OCI-LY7 (cell line): ENCODE measurements at regions not wholly inside any gene's neighbourhood (a gene's known extent, or its start where the extent isn't known, plus 50 kb on each side); places are given as distances from the start of the nearest gene placed in this dataset.

Source experiments
- BruUV-seq: library from RNA; stranded (reverse); fragments of 400-500 nt; replicated peaks from 2 replicates; lab custom pipeline; 2021; lab: Mats Ljungman, UMichigan
- CTCF ChIA-PET: fragments of 300-600 bp; sonication (Branson Sonifier 250); formaldehyde crosslinking; loops from one replicate; lab custom pipeline; 2022; ENCODE audit warnings: antibody characterized with exemption; ENCODE audit not compliant: unreplicated experiment; lab: Charles Lee
- POLR2A ChIA-PET: fragments of 300-600 bp; sonication (Branson Sonifier 250); formaldehyde crosslinking; loops from one replicate; lab custom pipeline; 2022; ENCODE audit warnings: antibody characterized with exemption; lab: Charles Lee
- DNase-seq: peaks from one replicate; pipeline ENCODE4 v3.0.0-alpha.2; 2015; ENCODE audit warnings: low spot score
- H2AFZ ChIP-seq: fragments of 200-600 bp; sonication (generic), shearing (Covaris generic); 2 replicates; pipeline ENCODE4 v1.6.1; 2014; ENCODE audit warnings: mild to moderate bottlenecking, antibody characterized with exemption, low read length, moderate library complexity
- H3K27ac ChIP-seq: fragments of 200-600 bp; sonication (generic); 2 replicates; pipeline ENCODE4 v1.5.1; 2014; ENCODE audit warnings: mixed run types, low read depth, mild to moderate bottlenecking, moderate library complexity, low read length, inconsistent platforms; ENCODE audit not compliant: poor library complexity, severe bottlenecking
- H3K36me3 ChIP-seq: fragments of 200-600 bp; sonication (generic); 2 replicates; pipeline ENCODE4 v1.6.1; 2014; ENCODE audit warnings: mild to moderate bottlenecking, antibody characterized with exemption, low read length, moderate library complexity, mixed read lengths; ENCODE audit not compliant: insufficient read depth
- H3K4me1 ChIP-seq: fragments of 200-600 bp; sonication (generic); 2 replicates; pipeline ENCODE4 v1.5.1; 2014; ENCODE audit warnings: mild to moderate bottlenecking, low read length; ENCODE audit not compliant: insufficient read depth, poor library complexity, severe bottlenecking
- H3K4me2 ChIP-seq: fragments of 200-600 bp; sonication (generic); 2 replicates; pipeline ENCODE4 v1.6.1; 2014; ENCODE audit warnings: mild to moderate bottlenecking, low read length
- H3K4me3 ChIP-seq: fragments of 200-600 bp; sonication (generic); 2 replicates; pipeline ENCODE4 v1.5.1; 2014; ENCODE audit warnings: mild to moderate bottlenecking, low read depth, low read length; ENCODE audit not compliant: poor library complexity, severe bottlenecking
- H3K79me2 ChIP-seq: fragments of 200-600 bp; sonication (generic); 2 replicates; pipeline ENCODE4 v1.6.1; 2016; ENCODE audit warnings: low read depth, mild to moderate bottlenecking, low read length, moderate library complexity, mixed read lengths; ENCODE audit not compliant: insufficient read depth
- H3K9me2 ChIP-seq: fragments of 200-600 bp; sonication (generic); 2 replicates; pipeline ENCODE4 v1.6.1; 2016; ENCODE audit warnings: mild to moderate bottlenecking, low read length, mixed read lengths; ENCODE audit not compliant: insufficient read depth
- H3K9me3 ChIP-seq: fragments of 200-600 bp; sonication (generic); 2 replicates; pipeline ENCODE4 v1.6.1; 2014; ENCODE audit warnings: mild to moderate bottlenecking, mixed run types, low read length, mixed read lengths
- H4K20me1 ChIP-seq: fragments of 200-600 bp; sonication (generic); 2 replicates; pipeline ENCODE4 v1.6.1; 2014; ENCODE audit warnings: mild to moderate bottlenecking, antibody characterized with exemption, low read length, moderate library complexity, mixed read lengths; ENCODE audit not compliant: insufficient read depth
- CTCF ChIP-seq: fragments of 200-600 bp; sonication (generic); conservative IDR thresholded peaks from 2 replicates; pipeline ENCODE4 v1.5.1; 2014; ENCODE audit warnings: mild to moderate bottlenecking, antibody characterized with exemption, low read length, moderate library complexity, mixed read lengths
- EZH2phosphoT487 ChIP-seq: fragments of 200-600 bp; sonication (generic); IDR thresholded peaks from 2 replicates; pipeline ENCODE4 v1.6.1; 2018; ENCODE audit warnings: low read depth, borderline replicate concordance, mild to moderate bottlenecking, mixed run types, antibody characterized with exemption, low read length, moderate library complexity, mixed read lengths
- intact Hi-C: fragments of 100-400 bp; cut with micrococcal nuclease; formaldehyde crosslinking; loops from one replicate; pipeline ENCODE4 v1.10.0; 2022; ENCODE audit not compliant: unreplicated experiment

GRCh38 chr13:72386138-72386684 is 341.2 kb downstream of the MZT1 start:
- no peak for DNase-seq
- ChIA-PET CTCF (no interaction called here), POLR2A (interaction anchor here (1.1 kb wide), 1 partner anchor 12 kb away, joined by 4 read pairs; no protein-coding TSS in a partner anchor)
- Histone ChIP-seq H2AFZ (no peak overlapping the region), H3K4me2 (no peak overlapping the region), H3K9me2 (no peaks in the 10 kb centered on the region), H3K4me3 (no peak overlapping the region), H3K79me2 (no peaks in the 10 kb centered on the region), H3K36me3 (no peaks in the 10 kb centered on the region), H3K27ac (no peak overlapping the region), H3K9me3 (no peaks in the 10 kb centered on the region), H3K4me1 (no peaks in the 10 kb centered on the region), H4K20me1 (no peaks in the 10 kb centered on the region)
- intact Hi-C loops = no loop called here
- TF ChIP-seq EZH2phosphoT487 = no peak
- no peak for TF ChIP-seq CTCF
- no TSS peak for BruUV-seq

- no peaks in the 10 kb centered on the region for H3K9me2 ChIP-seq
- no peaks in the 10 kb centered on the region for H3K4me1 ChIP-seq
- TF ChIP-seq EZH2phosphoT487 = no peak
- TF ChIP-seq CTCF = no peak
- no peak overlapping the region for H2AFZ ChIP-seq
- no peak overlapping the region for H3K4me2 ChIP-seq
- H3K36me3 ChIP-seq = no peaks in the 10 kb centered on the region
- no peaks in the 10 kb centered on the region for H3K79me2 ChIP-seq
- ChIA-PET CTCF (no interaction called here), POLR2A (interaction anchor here (1.3 kb wide), 1 partner anchor 9 kb away, joined by 3 read pairs; no protein-coding TSS in a partner anchor)
- H3K9me3 ChIP-seq = no peaks in the 10 kb centered on the region
- no TSS peak for BruUV-seq
- no peak for DNase-seq
- no peak overlapping the region for H3K4me3 ChIP-seq
- no peaks in the 10 kb centered on the region for H4K20me1 ChIP-seq
- H3K27ac ChIP-seq = no peak overlapping the region
- intact Hi-C loops = no loop called here
Measured at GRCh38 chr13:72384879-72385278, 342.6 kb downstream of the MZT1 start.

DNA sequence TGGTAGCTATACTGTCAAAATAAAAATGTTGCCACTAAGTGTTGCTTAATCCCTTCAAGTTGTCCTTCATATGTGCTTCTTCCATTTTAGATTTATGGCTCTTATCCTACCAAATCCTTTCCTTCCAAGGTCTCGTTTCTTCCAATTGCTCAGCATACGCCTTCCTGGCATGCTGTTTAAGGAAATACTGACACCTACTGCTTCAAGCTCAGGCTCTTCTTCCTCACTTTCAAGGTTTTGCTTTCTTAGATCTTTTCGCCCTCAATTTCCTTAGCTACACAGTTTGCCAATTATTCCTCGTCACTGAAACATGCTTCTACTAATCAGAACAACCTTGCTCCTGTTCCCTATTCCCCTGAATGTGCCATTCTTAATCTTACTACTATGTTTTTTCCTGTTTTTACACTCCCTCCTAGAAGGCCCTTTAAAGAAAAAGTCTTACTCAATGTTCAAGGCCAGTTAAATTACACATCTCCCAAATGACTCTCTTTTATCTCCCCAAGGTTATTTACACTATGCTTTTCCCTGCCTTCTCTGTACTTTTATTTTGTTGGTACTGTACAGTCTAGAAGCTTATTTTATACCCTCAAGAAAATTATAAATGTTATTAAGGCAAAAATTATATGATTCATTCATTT is 343.1 kb downstream of the MZT1 start:
- H3K4me3 ChIP-seq = no peak overlapping the region
- H3K4me1 ChIP-seq = no peaks in the 10 kb centered on the region
- H2AFZ ChIP-seq = no peak overlapping the region
- H4K20me1 ChIP-seq = no peaks in the 10 kb centered on the region
- ChIA-PET CTCF (no interaction called here), POLR2A (interaction anchor here (1.3 kb wide), 1 partner anchor 9 kb away, joined by 3 read pairs; no protein-coding TSS in a partner anchor)
- H3K9me2 ChIP-seq = no peaks in the 10 kb centered on the region
- H3K79me2 ChIP-seq = no peaks in the 10 kb centered on the region
- BruUV-seq = no TSS peak
- H3K27ac ChIP-seq = no peak overlapping the region
- TF ChIP-seq CTCF = no peak
- no peak for TF ChIP-seq EZH2phosphoT487
- H3K36me3 ChIP-seq = no peaks in the 10 kb centered on the region
- intact Hi-C loops = no loop called here
- no peak overlapping the region for H3K4me2 ChIP-seq
- H3K9me3 ChIP-seq = no peaks in the 10 kb centered on the region
- no peak for DNase-seq
